ENCODE measurements at regions not wholly inside any gene's neighbourhood (a gene's known extent, or its start where the extent isn't known, plus 50 kb on each side); places are given as distances from the start of the nearest gene placed in this dataset.

- H3K27ac ChIP-seq (ENCODE audit: low read depth in 1 of 2, low read length in 2 of 2): no peak overlapping the region
- H3K36me3 ChIP-seq (ENCODE audit: control insufficient read depth in 4 of 4, insufficient read depth in 3 of 4, low read depth in 1 of 4, low read length in 3 of 4): no peaks in the 10 kb centered on the region
- no peak for TF ChIP-seq ATF3 (IDR thresholded peaks at IDR 0.05)
- no peak for TF ChIP-seq ZBTB33 (IDR thresholded peaks at IDR 0.05)
- no peak for TF ChIP-seq RAD21 (IDR thresholded peaks at IDR 0.05)
- no peak for TF ChIP-seq SP1 (IDR thresholded peaks at IDR 0.05)
- no peak for TF ChIP-seq CTCF (IDR thresholded peaks at IDR 0.05; ENCODE audit: low read depth, low read length, missing input control)
- TF ChIP-seq TAF1 (conservative IDR thresholded peaks at IDR 0.05): no peak
- no peak for TF ChIP-seq HNF4G (IDR thresholded peaks at IDR 0.05)
- no peak overlapping the region for H3K4me3 ChIP-seq (ENCODE audit: low read depth in 1 of 3, low read length in 3 of 3)
- 75% methylated on average over 4 of the region's 4 CpGs for WGBS
- peaks cover 0 to 7% (median 0%) of the 10 kb centered on the region in 4 donors for H3K27me3 ChIP-seq (ENCODE audit: control insufficient read depth in 4 of 4, insufficient read depth in 4 of 4, low read length in 3 of 4)
- no peak overlapping the region for H3K9ac ChIP-seq (ENCODE audit: low read depth in 1 of 2, low read length in 2 of 2)
- peaks cover 0 to 10% (median 6%) of the 10 kb centered on the region in 4 donors for H3K4me1 ChIP-seq (ENCODE audit: control insufficient read depth in 4 of 4, insufficient read depth in 4 of 4, low read length in 3 of 4)
- no peak for DNase-seq (ENCODE audit: low spot score)
- H3K9me3 ChIP-seq (ENCODE audit: control insufficient read depth in 4 of 4, low read length in 3 of 4): no peaks in the 10 kb centered on the region
These were observed 298.5 kb downstream of the RRAGC start for GRCh38 chr1:38561110-38561509.

- H3K4me3 ChIP-seq (ENCODE audit: low read depth in 1 of 3, low read length in 3 of 3): no peak overlapping the region
- DNase-seq (ENCODE audit: low spot score): no peak
- no peaks in the 10 kb centered on the region for H3K9me3 ChIP-seq (ENCODE audit: control insufficient read depth in 4 of 4, low read length in 3 of 4)
- TF ChIP-seq ZBTB33 (IDR thresholded peaks at IDR 0.05): no peak
- TF ChIP-seq GABPA (IDR thresholded peaks at IDR 0.05 in 1 of 2, conservative IDR thresholded peaks at IDR 0.05 in 1 of 2): no peak
- 78% methylated on average over 7 of the region's 7 CpGs for WGBS
- H3K27ac ChIP-seq (ENCODE audit: low read depth in 1 of 2, low read length in 2 of 2): no peak overlapping the region
- H3K27me3 ChIP-seq (ENCODE audit: control insufficient read depth in 4 of 4, insufficient read depth in 4 of 4, low read length in 3 of 4): peaks cover 0 to 7% (median 0%) of the 10 kb centered on the region in 4 donors
- peaks cover 0 to 10% (median 6%) of the 10 kb centered on the region in 4 donors for H3K4me1 ChIP-seq (ENCODE audit: control insufficient read depth in 4 of 4, insufficient read depth in 4 of 4, low read length in 3 of 4)
- no peaks in the 10 kb centered on the region for H3K36me3 ChIP-seq (ENCODE audit: control insufficient read depth in 4 of 4, insufficient read depth in 3 of 4, low read depth in 1 of 4, low read length in 3 of 4)
- H3K9ac ChIP-seq (ENCODE audit: low read depth in 1 of 2, low read length in 2 of 2): no peak overlapping the region
These were observed 299.1 kb downstream of the RRAGC start for GRCh38 chr1:38560457-38560856.

- 13% methylated on average over 33 of the region's 33 CpGs for WGBS
- Histone ChIP-seq H3K4me3 (ENCODE audit: low read depth in 1 of 3, low read length in 3 of 3) (no peak overlapping the region), H3K27me3 (ENCODE audit: control insufficient read depth in 4 of 4, insufficient read depth in 4 of 4, low read length in 3 of 4) (peaks cover 0 to 7% (median 0%) of the 10 kb centered on the region in 4 donors), H3K9me3 (ENCODE audit: control insufficient read depth in 4 of 4, low read length in 3 of 4) (no peaks in the 10 kb centered on the region), H3K4me1 (ENCODE audit: control insufficient read depth in 4 of 4, insufficient read depth in 4 of 4, low read length in 3 of 4) (peaks cover 0 to 6% (median 3%) of the 10 kb centered on the region in 4 donors), H3K27ac (ENCODE audit: low read depth in 1 of 2, low read length in 2 of 2) (peak overlapping the region in 1 of 2 donors; percentile 25), H3K9ac (ENCODE audit: low read depth in 1 of 2, low read length in 2 of 2) (peak overlapping the region in 1 of 2 donors; percentile 53), H3K36me3 (ENCODE audit: control insufficient read depth in 4 of 4, insufficient read depth in 3 of 4, low read depth in 1 of 4, low read length in 3 of 4) (no peaks in the 10 kb centered on the region)
- no peak for DNase-seq (ENCODE audit: low spot score)
- no peak for TF ChIP-seq RAD21 (IDR thresholded peaks at IDR 0.05)
- no peak for TF ChIP-seq SP1 (IDR thresholded peaks at IDR 0.05)
- no peak for TF ChIP-seq ATF3 (IDR thresholded peaks at IDR 0.05)
- TF ChIP-seq RXRA (IDR thresholded peaks at IDR 0.05): no peak
- no peak for TF ChIP-seq HNF4G (IDR thresholded peaks at IDR 0.05)
- no peak for TF ChIP-seq CTCF (IDR thresholded peaks at IDR 0.05; ENCODE audit: low read depth, low read length, missing input control)
- no peak for TF ChIP-seq GABPA (IDR thresholded peaks at IDR 0.05 in 1 of 2, conservative IDR thresholded peaks at IDR 0.05 in 1 of 2)
- TF ChIP-seq YY1 (IDR thresholded peaks at IDR 0.05): no peak
- no peak for TF ChIP-seq REST (IDR thresholded peaks at IDR 0.05)
- no peak for TF ChIP-seq FOXA1 (IDR thresholded peaks at IDR 0.05)
These were observed 300.0 kb downstream of the RRAGC start for GRCh38 chr1:38559446-38560165.

All from liver (tissue), 8 donors.